Upper lobe of left lung (tissue), 6 donors: ENCODE measurements at regions not wholly inside any gene's neighbourhood (a gene's known extent, or its start where the extent isn't known, plus 50 kb on each side); places are given as distances from the start of the nearest gene placed in this dataset.

Experiments used
- ATAC-seq, 2 donors: fragments of 200-7000 bp; cut with Tn5 transposase; one replicate each; pipeline ENCODE4 v1.9.1; 2022; ENCODE audit warnings: mild to moderate bottlenecking in 2 of 2, moderate library complexity in 2 of 2; ENCODE audit not compliant: low FRiP score in 2 of 2
- DNase-seq, 2 donors: peaks; one replicate each; pipeline ENCODE4 v3.0.0-alpha.2; 2019 to 2020
- H3K27ac ChIP-seq, 4 donors: fragments of 200-600 bp; sonication (generic); one replicate each; pipeline ENCODE4 v1.5.1; 2016 to 2019
- H3K27me3 ChIP-seq, 4 donors: fragments of 200-600 bp; sonication (generic); one replicate each; pipeline ENCODE4 v1.5.1; 2017 to 2019
- H3K36me3 ChIP-seq, 4 donors: fragments of 200-600 bp; sonication (generic); one replicate each; pipeline ENCODE4 v1.5.1; 2016 to 2019
- H3K4me1 ChIP-seq, 4 donors: fragments of 200-600 bp; sonication (generic); one replicate each; pipeline ENCODE4 v1.5.1; 2018 to 2019
- H3K4me3 ChIP-seq, 4 donors: fragments of 200-600 bp; sonication (generic); one replicate each; pipeline ENCODE4 v1.5.1; 2017 to 2019; ENCODE audit warnings: mild to moderate bottlenecking in 2 of 4, moderate library complexity in 1 of 4
- H3K9me3 ChIP-seq, 4 donors: fragments of 200-600 bp; sonication (generic); one replicate each; pipeline ENCODE4 v1.5.1; 2018 to 2019
- CTCF ChIP-seq, 6 experiments: fragments of 450-650 bp in 4 of 6; fragments of 200-600 bp in 2 of 6; sonication (generic) in 2 of 6; IDR thresholded peaks; one replicate each; pipeline ENCODE4 v1.5.1; 2016 to 2019; ENCODE audit warnings: antibody characterized with exemption in 6 of 6
- EP300 ChIP-seq, 4 donors: sonication (generic); formaldehyde crosslinking; IDR thresholded peaks; one replicate each; pipeline ENCODE4 v1.5.1; 2017; ENCODE audit warnings: antibody characterized with exemption in 4 of 4, control low read depth in 2 of 4
- POLR2A ChIP-seq, 4 donors: fragments of 450-650 bp; IDR thresholded peaks; one replicate each; pipeline ENCODE4 v1.5.1; 2016 to 2017; ENCODE audit warnings: antibody characterized with exemption in 4 of 4, mild to moderate bottlenecking in 2 of 4
- POLR2AphosphoS5 ChIP-seq, 2 donors: sonication (generic); formaldehyde crosslinking; IDR thresholded peaks; one replicate each; pipeline ENCODE4 v1.5.1; 2017; ENCODE audit warnings: antibody characterized with exemption in 2 of 2
- WGBS, 2 donors: methylation state at CpG; one replicate each; pipeline ENCODE4 v1.1.5; 2017 to 2018; 5-methylcytosine and 5-hydroxymethylcytosine counted together
- donor health status: DM: no; HTN: no; CAD: no; lungs with moderate emphysema.
- donor health status: DM: no; HTN: yes; CAD: no; lungs with severe emphysema.

DNA sequence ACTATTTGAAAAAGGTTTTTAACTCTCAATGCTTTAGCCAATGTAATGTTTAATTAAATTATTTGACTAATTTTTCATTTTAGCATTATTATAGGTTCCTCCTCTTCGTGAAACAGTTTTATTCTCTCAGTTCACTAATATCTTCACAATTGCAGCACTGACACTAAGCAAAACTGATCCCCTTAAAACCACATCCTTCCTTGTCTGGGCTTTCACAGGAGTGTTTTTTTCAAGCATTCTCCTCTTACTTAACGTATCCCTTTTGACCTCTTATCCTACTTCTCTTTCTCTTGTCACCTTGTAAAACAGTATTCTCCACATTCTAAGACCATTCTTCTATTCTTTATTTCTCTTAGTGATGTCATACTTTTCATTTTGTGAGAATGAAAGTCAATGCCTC is 112.8 kb downstream of the DSC3 start:
- Histone ChIP-seq H3K4me1 (no peaks in the 10 kb centered on the region), H3K27ac (no peak overlapping the region), H3K9me3 (no peaks in the 10 kb centered on the region), H3K4me3 (no peak overlapping the region), H3K36me3 (no peaks in the 10 kb centered on the region), H3K27me3 (no peaks in the 10 kb centered on the region)
- 41 to 60% methylated on average over 2 of the region's 2 CpGs for WGBS, 2 donors
- ATAC-seq (no peak), DNase-seq (no peak)
- no peak for TF ChIP-seq POLR2A (IDR thresholded peaks at IDR 0.05)
- TF ChIP-seq CTCF (IDR thresholded peaks at IDR 0.05), result no peak
- TF ChIP-seq POLR2AphosphoS5 (IDR thresholded peaks at IDR 0.05), result no peak
- no peak for TF ChIP-seq EP300 (IDR thresholded peaks at IDR 0.05)

- no peak for ATAC-seq
- H3K4me1 ChIP-seq, result no peaks in the 10 kb centered on the region
- DNase-seq, result no peak
- H3K9me3 ChIP-seq, result no peaks in the 10 kb centered on the region
- TF ChIP-seq POLR2A (IDR thresholded peaks at IDR 0.05), result no peak
- no peak for TF ChIP-seq EP300 (IDR thresholded peaks at IDR 0.05)
- TF ChIP-seq CTCF (IDR thresholded peaks at IDR 0.05), result no peak
- TF ChIP-seq POLR2AphosphoS5 (IDR thresholded peaks at IDR 0.05), result no peak
- no peak overlapping the region for H3K27ac ChIP-seq
- H3K27me3 ChIP-seq, result no peaks in the 10 kb centered on the region
- H3K4me3 ChIP-seq, result no peak overlapping the region
- WGBS, 2 donors, result 69 to 73% methylated on average over 2 of the region's 2 CpGs
- H3K36me3 ChIP-seq, result no peaks in the 10 kb centered on the region
Observed at GRCh38 chr18:30929065-30929464, 113.5 kb downstream of the DSC3 start.

DNA sequence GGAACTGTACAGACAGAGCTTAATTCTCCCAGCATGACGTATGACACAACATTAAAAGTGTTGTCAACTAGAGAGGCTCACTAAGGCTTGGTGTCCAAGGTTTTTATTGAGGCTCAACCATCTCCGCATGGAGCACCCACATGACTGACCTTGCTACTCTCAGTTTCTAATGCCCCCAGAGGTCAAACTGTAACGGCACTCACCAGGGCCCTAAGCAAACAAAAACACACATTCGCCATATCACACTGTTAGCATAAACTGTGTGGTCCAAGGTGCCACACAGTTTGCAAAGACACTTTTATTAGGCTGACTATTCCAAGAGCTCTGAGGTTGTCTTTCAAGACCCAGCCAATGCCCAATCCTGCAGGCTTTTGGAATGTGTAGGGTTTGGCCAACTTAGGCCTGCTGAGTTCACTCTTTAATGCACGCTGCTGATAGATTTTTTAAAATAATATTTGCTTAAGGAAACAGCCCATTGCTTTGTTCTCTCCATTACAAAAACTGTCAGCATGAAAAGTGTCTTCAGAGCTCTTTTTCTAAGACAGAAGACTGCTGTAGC is 114.9 kb downstream of the DSC3 start:
- DNase-seq, result no peak
- no peak for TF ChIP-seq CTCF (IDR thresholded peaks at IDR 0.05)
- no peak for TF ChIP-seq POLR2AphosphoS5 (IDR thresholded peaks at IDR 0.05)
- no peak for TF ChIP-seq EP300 (IDR thresholded peaks at IDR 0.05)
- TF ChIP-seq POLR2A (IDR thresholded peaks at IDR 0.05), result no peak
- no peaks in the 10 kb centered on the region for H3K27me3 ChIP-seq
- no peak overlapping the region for H3K4me3 ChIP-seq
- no peak for ATAC-seq
- no peak overlapping the region for H3K27ac ChIP-seq
- no peaks in the 10 kb centered on the region for H3K36me3 ChIP-seq
- H3K4me1 ChIP-seq, result no peaks in the 10 kb centered on the region
- 76 to 77% methylated on average over 5 of the region's 5 CpGs for WGBS, 2 donors
- no peaks in the 10 kb centered on the region for H3K9me3 ChIP-seq

- H3K9me3 ChIP-seq, result no peaks in the 10 kb centered on the region
- H3K4me3 ChIP-seq, result no peak overlapping the region
- WGBS, 2 donors, result 97 to 100% methylated on average over 1 of the region's 1 CpG
- H3K36me3 ChIP-seq, result no peaks in the 10 kb centered on the region
- no peaks in the 10 kb centered on the region for H3K27me3 ChIP-seq
- ATAC-seq (no peak), DNase-seq (no peak)
- H3K4me1 ChIP-seq, result no peaks in the 10 kb centered on the region
- no peak overlapping the region for H3K27ac ChIP-seq
- TF ChIP-seq CTCF (IDR thresholded peaks at IDR 0.05) (no peak), POLR2AphosphoS5 (IDR thresholded peaks at IDR 0.05) (no peak), POLR2A (IDR thresholded peaks at IDR 0.05) (no peak), EP300 (IDR thresholded peaks at IDR 0.05) (no peak)
Observed at GRCh38 chr18:30927042-30927441, 115.5 kb downstream of the DSC3 start.

GRCh38 chr18:30925795-30926194 is 116.7 kb downstream of the DSC3 start:
- no peak for TF ChIP-seq CTCF (IDR thresholded peaks at IDR 0.05)
- TF ChIP-seq POLR2AphosphoS5 (IDR thresholded peaks at IDR 0.05), result no peak
- no peak for TF ChIP-seq EP300 (IDR thresholded peaks at IDR 0.05)
- TF ChIP-seq POLR2A (IDR thresholded peaks at IDR 0.05), result no peak
- H3K4me3 ChIP-seq, result no peak overlapping the region
- no peaks in the 10 kb centered on the region for H3K36me3 ChIP-seq
- DNase-seq (no peak), ATAC-seq (no peak)
- no peaks in the 10 kb centered on the region for H3K27me3 ChIP-seq
- H3K4me1 ChIP-seq, result no peaks in the 10 kb centered on the region
- no peak overlapping the region for H3K27ac ChIP-seq
- no peaks in the 10 kb centered on the region for H3K9me3 ChIP-seq
- 85 to 87% methylated on average over 1 of the region's 1 CpG for WGBS, 2 donors
